Keratinocyte (primary cell): ENCODE measurements at regions not wholly inside any gene's neighbourhood (a gene's known extent, or its start where the extent isn't known, plus 50 kb on each side); places are given as distances from the start of the nearest gene placed in this dataset.

Experiments used
- DNase-seq: peaks from one replicate; pipeline ENCODE4 v3.0.0-alpha.2; 2011; ENCODE audit warnings: low read depth, missing footprints, low spot score
- FAIRE-seq: peaks from 2 replicates; lab custom pipeline; 2011; peaks lifted over from hg19 to GRCh38; lab: Jason Lieb, UNC
- H2AFZ ChIP-seq: 2 replicates; pipeline ENCODE4 v1.6.0; 2012; ENCODE audit warnings: low read length, control low read depth, inconsistent platforms; ENCODE audit not compliant: control insufficient read depth
- H3K27ac ChIP-seq: 2 replicates; pipeline ENCODE4 v1.5.1; 2011; ENCODE audit warnings: low read length; ENCODE audit not compliant: control insufficient read depth, insufficient read depth
- H3K27me3 ChIP-seq: 3 replicates; pipeline ENCODE4 v1.6.0; 2011; ENCODE audit warnings: low read length; ENCODE audit not compliant: control insufficient read depth, insufficient read depth; ENCODE audit errors: extremely low read depth
- H3K36me3 ChIP-seq, 2 experiments: 2 replicates in 1 of 2; 3 replicates in 1 of 2; pipeline ENCODE4 v1.5.1; 2011; ENCODE audit warnings: low read length in 2 of 2, mild to moderate bottlenecking in 1 of 2; ENCODE audit not compliant: control insufficient read depth in 2 of 2, insufficient read depth in 2 of 2; ENCODE audit errors: extremely low read depth in 1 of 2
- H3K4me1 ChIP-seq: 3 replicates; pipeline ENCODE4 v1.5.1; 2011; ENCODE audit warnings: low read length; ENCODE audit not compliant: control insufficient read depth, insufficient read depth; ENCODE audit errors: extremely low read depth
- H3K4me2 ChIP-seq: 3 replicates; pipeline ENCODE4 v1.6.0; 2011; ENCODE audit warnings: low read depth, low read length; ENCODE audit not compliant: control insufficient read depth, insufficient read depth; ENCODE audit errors: extremely low read depth
- H3K4me3 ChIP-seq, 3 experiments: fragments of 200-600 bp in 1 of 3; sonication (generic) in 1 of 3; 2 replicates in 2 of 3; 3 replicates in 1 of 3; pipeline ENCODE4 v1.5.1; 2011 to 2016; ENCODE audit warnings: low read length in 3 of 3, mild to moderate bottlenecking in 3 of 3, control low read depth in 2 of 3, inconsistent platforms in 1 of 3, low read depth in 1 of 3, mixed read lengths in 1 of 3, mixed run types in 1 of 3, moderate library complexity in 1 of 3; ENCODE audit not compliant: control insufficient read depth in 2 of 3, insufficient read depth in 2 of 3; ENCODE audit errors: extremely low read depth in 1 of 3
- H3K79me2 ChIP-seq: 2 replicates; pipeline ENCODE4 v1.6.0; 2012; ENCODE audit warnings: low read length; ENCODE audit not compliant: control insufficient read depth, insufficient read depth
- H3K9ac ChIP-seq: 3 replicates; pipeline ENCODE4 v1.6.0; 2011; ENCODE audit warnings: low read length; ENCODE audit not compliant: control insufficient read depth, insufficient read depth; ENCODE audit errors: extremely low read depth
- H3K9me1 ChIP-seq: 3 replicates; pipeline ENCODE4 v1.6.0; 2011; ENCODE audit warnings: low read length; ENCODE audit not compliant: control insufficient read depth, insufficient read depth; ENCODE audit errors: extremely low read depth
- H3K9me3 ChIP-seq: 2 replicates; pipeline ENCODE4 v1.5.1; 2012; ENCODE audit warnings: low read depth, low read length; ENCODE audit not compliant: control insufficient read depth
- H4K20me1 ChIP-seq: 3 replicates; pipeline ENCODE4 v1.6.0; 2011; ENCODE audit warnings: low read length; ENCODE audit not compliant: control insufficient read depth, insufficient read depth; ENCODE audit errors: extremely low read depth
- EZH2 ChIP-seq: IDR thresholded peaks from one replicate; pipeline ENCODE4 v1.6.1; 2012; ENCODE audit warnings: inconsistent platforms, mild to moderate bottlenecking, low read length, moderate library complexity
- dilution Hi-C: fragments of 300-500 bp; cut with MboI; formaldehyde crosslinking; loops from one replicate; pipeline ENCODE4 v1.7.0; 2020; ENCODE audit warnings: low sequenced_read_pairs; ENCODE audit not compliant: extremely low pct_ligation_motif_present
- TF ChIP-seq, protein P1 (sequence below), 3 experiments: IDR thresholded peaks in 1 of 3; conservative IDR thresholded peaks in 1 of 3; optimal IDR thresholded peaks in 1 of 3; 2 replicates in 2 of 3; 3 replicates in 1 of 3; pipeline versions ENCODE3 to v1.5.1; 2011; ENCODE audit warnings: low read length in 3 of 3, mild to moderate bottlenecking in 3 of 3, moderate library complexity in 2 of 3, control low read depth in 1 of 3, inconsistent platforms in 1 of 3; ENCODE audit not compliant: insufficient read depth in 2 of 3; ENCODE audit errors: extremely low read depth in 1 of 3

DNA sequence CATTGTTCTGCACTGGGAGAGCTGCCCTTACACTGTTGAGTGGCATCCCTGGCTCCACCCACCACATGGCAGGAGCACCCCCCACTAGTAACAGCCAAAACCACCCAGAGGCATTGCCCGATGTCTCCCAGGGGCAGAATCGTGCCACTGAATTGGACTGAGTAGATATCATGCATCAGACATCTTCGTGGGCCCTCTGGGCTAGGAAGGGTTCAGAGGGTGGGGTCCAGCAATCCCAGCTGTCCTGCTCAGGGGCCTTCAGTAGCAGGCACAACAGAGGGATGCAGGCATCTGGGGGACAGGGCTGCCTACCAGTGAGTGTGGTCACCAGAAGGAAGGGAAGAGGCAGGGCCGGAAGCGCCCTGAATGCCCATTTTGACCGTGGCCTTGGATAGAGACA is 119.7 kb upstream of the PPP2R2D start:
- Histone ChIP-seq H3K27ac (no peak overlapping the region), H3K4me1 (no peaks in the 10 kb centered on the region), H3K9ac (no peak overlapping the region), H3K79me2 (no peaks in the 10 kb centered on the region), H3K4me2 (no peak overlapping the region), H2AFZ (no peak overlapping the region), H3K9me1 (no peaks in the 10 kb centered on the region), H3K27me3 (no peaks in the 10 kb centered on the region), H4K20me1 (no peaks in the 10 kb centered on the region), H3K4me3 (no peak overlapping the region), H3K36me3 (no peaks in the 10 kb centered on the region), H3K9me3 (peaks cover 2% of the 10 kb centered on the region)
- TF ChIP-seq, protein P1, sequence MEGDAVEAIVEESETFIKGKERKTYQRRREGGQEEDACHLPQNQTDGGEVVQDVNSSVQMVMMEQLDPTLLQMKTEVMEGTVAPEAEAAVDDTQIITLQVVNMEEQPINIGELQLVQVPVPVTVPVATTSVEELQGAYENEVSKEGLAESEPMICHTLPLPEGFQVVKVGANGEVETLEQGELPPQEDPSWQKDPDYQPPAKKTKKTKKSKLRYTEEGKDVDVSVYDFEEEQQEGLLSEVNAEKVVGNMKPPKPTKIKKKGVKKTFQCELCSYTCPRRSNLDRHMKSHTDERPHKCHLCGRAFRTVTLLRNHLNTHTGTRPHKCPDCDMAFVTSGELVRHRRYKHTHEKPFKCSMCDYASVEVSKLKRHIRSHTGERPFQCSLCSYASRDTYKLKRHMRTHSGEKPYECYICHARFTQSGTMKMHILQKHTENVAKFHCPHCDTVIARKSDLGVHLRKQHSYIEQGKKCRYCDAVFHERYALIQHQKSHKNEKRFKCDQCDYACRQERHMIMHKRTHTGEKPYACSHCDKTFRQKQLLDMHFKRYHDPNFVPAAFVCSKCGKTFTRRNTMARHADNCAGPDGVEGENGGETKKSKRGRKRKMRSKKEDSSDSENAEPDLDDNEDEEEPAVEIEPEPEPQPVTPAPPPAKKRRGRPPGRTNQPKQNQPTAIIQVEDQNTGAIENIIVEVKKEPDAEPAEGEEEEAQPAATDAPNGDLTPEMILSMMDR (optimal IDR thresholded peaks at IDR 0.05 in 1 of 3, IDR thresholded peaks at IDR 0.05 in 1 of 3, conservative IDR thresholded peaks at IDR 0.05 in 1 of 3; ENCODE audit: extremely low read depth in 1 of 3, insufficient read depth in 2 of 3, low read length in 3 of 3) = no peak
- no peak for TF ChIP-seq EZH2
- no peak for DNase-seq
- FAIRE-seq = no peak
- dilution Hi-C loops = no loop called here

DNA sequence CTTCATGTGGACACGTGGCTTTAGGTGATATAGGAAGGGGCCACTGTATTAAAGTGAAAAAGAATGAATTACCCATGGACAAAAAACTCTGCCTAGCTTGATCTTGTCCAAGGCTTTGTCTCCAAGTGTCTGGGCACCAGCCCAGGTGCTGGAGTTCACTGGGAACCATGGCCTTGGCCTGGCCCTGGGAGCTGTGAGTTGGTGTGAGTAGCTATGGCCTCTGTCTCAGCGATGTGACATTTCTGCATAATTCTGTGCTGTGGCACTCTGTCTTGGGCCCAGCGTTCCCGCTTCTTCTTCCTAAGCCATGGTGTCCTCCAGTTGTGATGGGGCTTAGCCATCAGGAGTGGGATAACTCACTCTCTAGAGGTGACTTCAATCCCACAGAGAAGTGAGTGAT is 119.0 kb upstream of the PPP2R2D start:
- no peaks in the 10 kb centered on the region for H3K27me3 ChIP-seq
- H3K9ac ChIP-seq = no peak overlapping the region
- H4K20me1 ChIP-seq = no peaks in the 10 kb centered on the region
- no peaks in the 10 kb centered on the region for H3K79me2 ChIP-seq
- no peak overlapping the region for H3K4me3 ChIP-seq
- no peak for TF ChIP-seq EZH2
- TF ChIP-seq, protein P1 (optimal IDR thresholded peaks at IDR 0.05 in 1 of 3, IDR thresholded peaks at IDR 0.05 in 1 of 3, conservative IDR thresholded peaks at IDR 0.05 in 1 of 3; ENCODE audit: extremely low read depth in 1 of 3, insufficient read depth in 2 of 3, low read length in 3 of 3) = no peak
- H3K4me2 ChIP-seq = no peak overlapping the region
- DNase-seq = no peak
- no peaks in the 10 kb centered on the region for H3K36me3 ChIP-seq
- dilution Hi-C loops = no loop called here
- no peaks in the 10 kb centered on the region for H3K9me1 ChIP-seq
- FAIRE-seq = no peak
- H2AFZ ChIP-seq = no peak overlapping the region
- no peaks in the 10 kb centered on the region for H3K4me1 ChIP-seq
- no peaks in the 10 kb centered on the region for H3K9me3 ChIP-seq
- no peak overlapping the region for H3K27ac ChIP-seq
